ENCODE measurements at regions not wholly inside any gene's neighbourhood (a gene's known extent, or its start where the extent isn't known, plus 50 kb on each side); places are given as distances from the start of the nearest gene placed in this dataset.

DNA sequence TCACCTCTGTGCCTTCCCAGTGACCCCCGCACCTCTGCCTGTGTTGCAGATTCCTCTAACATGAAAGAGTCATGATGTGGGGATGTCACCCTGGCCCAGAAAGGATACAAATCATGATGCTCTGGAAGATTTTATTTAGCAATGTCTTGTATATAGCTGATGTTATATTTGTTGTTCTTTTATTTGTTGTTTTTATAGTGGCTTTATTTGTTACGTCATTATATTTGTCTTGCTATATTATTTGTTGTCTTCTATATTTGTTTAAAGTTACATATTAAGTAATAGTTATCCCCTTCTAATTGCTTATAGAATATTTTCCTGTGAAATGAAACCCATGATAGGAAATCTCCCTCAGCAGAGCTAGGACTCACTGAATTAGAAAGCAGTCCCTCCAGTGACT is 1149.2 kb downstream of the UQCRFS1 start:
- TF ChIP-seq, protein P1, sequence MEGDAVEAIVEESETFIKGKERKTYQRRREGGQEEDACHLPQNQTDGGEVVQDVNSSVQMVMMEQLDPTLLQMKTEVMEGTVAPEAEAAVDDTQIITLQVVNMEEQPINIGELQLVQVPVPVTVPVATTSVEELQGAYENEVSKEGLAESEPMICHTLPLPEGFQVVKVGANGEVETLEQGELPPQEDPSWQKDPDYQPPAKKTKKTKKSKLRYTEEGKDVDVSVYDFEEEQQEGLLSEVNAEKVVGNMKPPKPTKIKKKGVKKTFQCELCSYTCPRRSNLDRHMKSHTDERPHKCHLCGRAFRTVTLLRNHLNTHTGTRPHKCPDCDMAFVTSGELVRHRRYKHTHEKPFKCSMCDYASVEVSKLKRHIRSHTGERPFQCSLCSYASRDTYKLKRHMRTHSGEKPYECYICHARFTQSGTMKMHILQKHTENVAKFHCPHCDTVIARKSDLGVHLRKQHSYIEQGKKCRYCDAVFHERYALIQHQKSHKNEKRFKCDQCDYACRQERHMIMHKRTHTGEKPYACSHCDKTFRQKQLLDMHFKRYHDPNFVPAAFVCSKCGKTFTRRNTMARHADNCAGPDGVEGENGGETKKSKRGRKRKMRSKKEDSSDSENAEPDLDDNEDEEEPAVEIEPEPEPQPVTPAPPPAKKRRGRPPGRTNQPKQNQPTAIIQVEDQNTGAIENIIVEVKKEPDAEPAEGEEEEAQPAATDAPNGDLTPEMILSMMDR (IDR thresholded peaks at IDR 0.05), result no peak
- TF ChIP-seq NFE2L2 (conservative IDR thresholded peaks at IDR 0.05; ENCODE audit: low read length), result no peak
- no peak for TF ChIP-seq RNF2 (IDR thresholded peaks at IDR 0.05; ENCODE audit: borderline replicate concordance, low read depth)
- no peak for TF ChIP-seq NR3C1 (IDR thresholded peaks at IDR 0.05)
- no peak for TF ChIP-seq SMC3 (IDR thresholded peaks at IDR 0.05)
- no peak for TF ChIP-seq RCOR1 (IDR thresholded peaks at IDR 0.05; ENCODE audit: low read depth, low read length)
- TF ChIP-seq, protein P2, sequence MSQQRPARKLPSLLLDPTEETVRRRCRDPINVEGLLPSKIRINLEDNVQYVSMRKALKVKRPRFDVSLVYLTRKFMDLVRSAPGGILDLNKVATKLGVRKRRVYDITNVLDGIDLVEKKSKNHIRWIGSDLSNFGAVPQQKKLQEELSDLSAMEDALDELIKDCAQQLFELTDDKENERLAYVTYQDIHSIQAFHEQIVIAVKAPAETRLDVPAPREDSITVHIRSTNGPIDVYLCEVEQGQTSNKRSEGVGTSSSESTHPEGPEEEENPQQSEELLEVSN (IDR thresholded peaks at IDR 0.05; ENCODE audit: borderline replicate concordance, low read depth), result no peak

All from A549 (cell line).